Neural cell (in vitro differentiated cells): ENCODE measurements at regions not wholly inside any gene's neighbourhood (a gene's known extent, or its start where the extent isn't known, plus 50 kb on each side); places are given as distances from the start of the nearest gene placed in this dataset.

Source experiments
- H2AFZ ChIP-seq: fragments of 200-600, 300-800 bp; sonication (generic), shearing (Covaris generic); 2 replicates; pipeline ENCODE4 v1.6.0; 2014; ENCODE audit warnings: low read depth, mild to moderate bottlenecking, antibody characterized with exemption, low read length, moderate library complexity
- H3F3A ChIP-seq: fragments of 200-600 bp; shearing (Covaris generic); 2 replicates; pipeline ENCODE4 v1.6.1; 2016; ENCODE audit warnings: mild to moderate bottlenecking, moderate library complexity, mixed read lengths, antibody characterized with exemption, low read length; ENCODE audit not compliant: insufficient read depth, poor library complexity, severe bottlenecking
- H3K27ac ChIP-seq: fragments of 200-600, 300-800 bp; sonication (generic), shearing (Covaris generic); 2 replicates; pipeline ENCODE4 v1.5.1; 2014; ENCODE audit warnings: mild to moderate bottlenecking, low read length, moderate library complexity
- H3K27me3 ChIP-seq: fragments of 300-800, 200-600 bp; sonication (generic), shearing (Covaris generic); 2 replicates; pipeline ENCODE4 v1.6.0; 2014; ENCODE audit warnings: mild to moderate bottlenecking, low read depth, low read length, moderate library complexity; ENCODE audit not compliant: insufficient read depth
- H3K36me3 ChIP-seq: fragments of 300-800, 200-600 bp; sonication (generic), shearing (Covaris generic); 2 replicates; pipeline ENCODE4 v1.5.1; 2014; ENCODE audit warnings: mild to moderate bottlenecking, antibody characterized with exemption, low read length, moderate library complexity; ENCODE audit not compliant: insufficient read depth
- H3K4me2 ChIP-seq: fragments of 300-800, 200-600 bp; sonication (generic), shearing (Covaris generic); 2 replicates; pipeline ENCODE4 v1.6.0; 2014; ENCODE audit warnings: mild to moderate bottlenecking, low read length
- H3K4me3 ChIP-seq: fragments of 300-800, 200-600 bp; sonication (generic), shearing (Covaris generic); 2 replicates; pipeline ENCODE4 v1.5.1; 2014; ENCODE audit warnings: mild to moderate bottlenecking, low read length, moderate library complexity
- H3K79me2 ChIP-seq: fragments of 200-600 bp; shearing (Covaris generic); replicated peaks from 2 replicates; pipeline ENCODE4 v1.6.0; 2014; ENCODE audit warnings: mild to moderate bottlenecking, low read length, moderate library complexity; ENCODE audit not compliant: insufficient read depth
- H3K9ac ChIP-seq: fragments of 300-800, 200-600 bp; sonication (generic), shearing (Covaris generic); 2 replicates; pipeline ENCODE4 v1.6.1; 2016; ENCODE audit warnings: mild to moderate bottlenecking, low read length, mixed read lengths
- H3K9me2 ChIP-seq: fragments of 200-600 bp; shearing (Covaris generic); 2 replicates; pipeline ENCODE4 v1.6.1; 2016; ENCODE audit warnings: mild to moderate bottlenecking, low read length, mixed read lengths; ENCODE audit not compliant: insufficient read depth
- H3K9me3 ChIP-seq: fragments of 200-600, 300-800 bp; sonication (generic), shearing (Covaris generic); 2 replicates; pipeline ENCODE4 v1.6.1; 2016; ENCODE audit warnings: mild to moderate bottlenecking, mixed run types, low read length, moderate library complexity, mixed read lengths
- H4K20me1 ChIP-seq: fragments of 200-600 bp; shearing (Covaris generic); 2 replicates; pipeline ENCODE4 v1.6.1; 2016; ENCODE audit warnings: mild to moderate bottlenecking, mixed run types; ENCODE audit not compliant: insufficient read depth
- EP300 ChIP-seq: fragments of 450-650 bp; conservative IDR thresholded peaks from 2 replicates; pipeline ENCODE4 v1.6.1; 2014; ENCODE audit warnings: antibody characterized with exemption, mild to moderate bottlenecking, moderate library complexity; ENCODE audit not compliant: poor library complexity, severe bottlenecking
- EZH2 ChIP-seq: fragments of 200-600, 300-800 bp; shearing (Covaris generic), sonication (generic); IDR thresholded peaks from 2 replicates; pipeline ENCODE4 v1.6.1; 2014; ENCODE audit warnings: antibody characterized with exemption, low read length, borderline replicate concordance, mild to moderate bottlenecking; ENCODE audit not compliant: insufficient read depth, poor library complexity, severe bottlenecking
- MXI1 ChIP-seq: fragments of 450-650 bp; conservative IDR thresholded peaks from 2 replicates; pipeline ENCODE4 v1.6.1; 2014; ENCODE audit warnings: antibody characterized with exemption, mild to moderate bottlenecking; ENCODE audit not compliant: poor library complexity, severe bottlenecking
- POLR2AphosphoS5 ChIP-seq: IDR thresholded peaks from 2 replicates; pipeline ENCODE4 v1.6.1; 2012
- RAD21 ChIP-seq: fragments of 450-650 bp; conservative IDR thresholded peaks from 2 replicates; pipeline ENCODE4 v1.6.1; 2014; ENCODE audit warnings: antibody characterized with exemption, mild to moderate bottlenecking, moderate library complexity
- SMC3 ChIP-seq: fragments of 450-650 bp; conservative IDR thresholded peaks from 2 replicates; pipeline ENCODE4 v1.6.1; 2014; ENCODE audit warnings: antibody characterized with exemption, mild to moderate bottlenecking, moderate library complexity; ENCODE audit not compliant: poor library complexity
- TAF1 ChIP-seq: IDR thresholded peaks from 2 replicates; pipeline ENCODE4 v1.6.1; 2012; ENCODE audit warnings: low read depth
- TF ChIP-seq, protein P1 (sequence below): fragments of 450-650 bp; IDR thresholded peaks from 2 replicates; pipeline ENCODE4 v1.5.1; 2014; ENCODE audit warnings: antibody characterized with exemption, mild to moderate bottlenecking, moderate library complexity; ENCODE audit not compliant: poor library complexity, severe bottlenecking
- TF ChIP-seq, protein P2 (sequence below): IDR thresholded peaks from 2 replicates; pipeline ENCODE4 v1.6.1; 2012; ENCODE audit warnings: borderline replicate concordance

DNA sequence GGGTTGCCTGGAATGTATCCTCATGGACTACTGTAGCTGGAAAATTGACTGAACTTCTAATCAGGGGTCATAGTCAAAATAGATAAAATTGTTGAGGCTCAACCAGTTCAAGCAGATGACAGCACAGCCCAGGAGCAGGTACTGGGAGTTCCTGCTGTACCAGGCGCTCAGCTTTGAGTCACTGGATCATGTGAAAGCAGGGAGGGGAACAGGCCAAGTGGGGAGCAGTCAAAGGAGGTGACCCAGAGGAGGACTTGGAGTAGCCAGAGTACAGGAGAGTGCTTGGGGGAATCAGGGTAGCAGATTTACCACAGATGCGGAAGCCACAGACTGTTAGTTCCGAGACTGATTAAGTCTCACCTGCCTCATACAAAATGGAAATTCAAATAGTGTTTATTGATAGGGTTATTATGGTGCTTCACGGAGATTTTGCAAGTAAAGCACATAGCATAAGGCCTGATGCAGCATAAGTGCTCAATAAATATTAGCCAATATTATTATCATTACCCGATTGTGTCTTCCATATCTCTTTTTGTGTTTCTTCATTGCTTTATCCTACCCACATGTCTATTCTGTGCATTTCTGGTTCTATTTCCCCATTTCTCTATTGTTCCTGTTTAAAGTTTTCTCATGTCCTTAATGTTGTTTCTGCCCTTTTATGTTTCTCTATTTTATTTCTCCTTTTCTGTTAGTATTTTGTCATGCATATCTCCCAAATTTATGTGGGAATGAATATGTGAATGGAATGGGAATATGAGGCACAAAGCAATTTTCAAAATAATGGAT is 369.2 kb upstream of the MCTP2 start:
- Histone ChIP-seq H2AFZ (no peak overlapping the region), H3K9ac (no peak overlapping the region), H3K9me3 (no peaks in the 10 kb centered on the region), H3F3A (no peaks in the 10 kb centered on the region), H3K9me2 (no peaks in the 10 kb centered on the region), H3K36me3 (no peaks in the 10 kb centered on the region), H3K4me3 (no peak overlapping the region), H4K20me1 (no peaks in the 10 kb centered on the region), H3K27ac (no peak overlapping the region), H3K79me2 (no peaks in the 10 kb centered on the region), H3K27me3 (no peaks in the 10 kb centered on the region), H3K4me2 (no peak overlapping the region)
- TF ChIP-seq EZH2, result no peak
- no peak for TF ChIP-seq SMC3
- no peak for TF ChIP-seq TAF1
- TF ChIP-seq, protein P1, sequence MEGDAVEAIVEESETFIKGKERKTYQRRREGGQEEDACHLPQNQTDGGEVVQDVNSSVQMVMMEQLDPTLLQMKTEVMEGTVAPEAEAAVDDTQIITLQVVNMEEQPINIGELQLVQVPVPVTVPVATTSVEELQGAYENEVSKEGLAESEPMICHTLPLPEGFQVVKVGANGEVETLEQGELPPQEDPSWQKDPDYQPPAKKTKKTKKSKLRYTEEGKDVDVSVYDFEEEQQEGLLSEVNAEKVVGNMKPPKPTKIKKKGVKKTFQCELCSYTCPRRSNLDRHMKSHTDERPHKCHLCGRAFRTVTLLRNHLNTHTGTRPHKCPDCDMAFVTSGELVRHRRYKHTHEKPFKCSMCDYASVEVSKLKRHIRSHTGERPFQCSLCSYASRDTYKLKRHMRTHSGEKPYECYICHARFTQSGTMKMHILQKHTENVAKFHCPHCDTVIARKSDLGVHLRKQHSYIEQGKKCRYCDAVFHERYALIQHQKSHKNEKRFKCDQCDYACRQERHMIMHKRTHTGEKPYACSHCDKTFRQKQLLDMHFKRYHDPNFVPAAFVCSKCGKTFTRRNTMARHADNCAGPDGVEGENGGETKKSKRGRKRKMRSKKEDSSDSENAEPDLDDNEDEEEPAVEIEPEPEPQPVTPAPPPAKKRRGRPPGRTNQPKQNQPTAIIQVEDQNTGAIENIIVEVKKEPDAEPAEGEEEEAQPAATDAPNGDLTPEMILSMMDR, result no peak
- TF ChIP-seq EP300, result no peak
- TF ChIP-seq MXI1, result no peak
- TF ChIP-seq RAD21, result no peak
- no peak for TF ChIP-seq POLR2AphosphoS5
- TF ChIP-seq, protein P2, sequence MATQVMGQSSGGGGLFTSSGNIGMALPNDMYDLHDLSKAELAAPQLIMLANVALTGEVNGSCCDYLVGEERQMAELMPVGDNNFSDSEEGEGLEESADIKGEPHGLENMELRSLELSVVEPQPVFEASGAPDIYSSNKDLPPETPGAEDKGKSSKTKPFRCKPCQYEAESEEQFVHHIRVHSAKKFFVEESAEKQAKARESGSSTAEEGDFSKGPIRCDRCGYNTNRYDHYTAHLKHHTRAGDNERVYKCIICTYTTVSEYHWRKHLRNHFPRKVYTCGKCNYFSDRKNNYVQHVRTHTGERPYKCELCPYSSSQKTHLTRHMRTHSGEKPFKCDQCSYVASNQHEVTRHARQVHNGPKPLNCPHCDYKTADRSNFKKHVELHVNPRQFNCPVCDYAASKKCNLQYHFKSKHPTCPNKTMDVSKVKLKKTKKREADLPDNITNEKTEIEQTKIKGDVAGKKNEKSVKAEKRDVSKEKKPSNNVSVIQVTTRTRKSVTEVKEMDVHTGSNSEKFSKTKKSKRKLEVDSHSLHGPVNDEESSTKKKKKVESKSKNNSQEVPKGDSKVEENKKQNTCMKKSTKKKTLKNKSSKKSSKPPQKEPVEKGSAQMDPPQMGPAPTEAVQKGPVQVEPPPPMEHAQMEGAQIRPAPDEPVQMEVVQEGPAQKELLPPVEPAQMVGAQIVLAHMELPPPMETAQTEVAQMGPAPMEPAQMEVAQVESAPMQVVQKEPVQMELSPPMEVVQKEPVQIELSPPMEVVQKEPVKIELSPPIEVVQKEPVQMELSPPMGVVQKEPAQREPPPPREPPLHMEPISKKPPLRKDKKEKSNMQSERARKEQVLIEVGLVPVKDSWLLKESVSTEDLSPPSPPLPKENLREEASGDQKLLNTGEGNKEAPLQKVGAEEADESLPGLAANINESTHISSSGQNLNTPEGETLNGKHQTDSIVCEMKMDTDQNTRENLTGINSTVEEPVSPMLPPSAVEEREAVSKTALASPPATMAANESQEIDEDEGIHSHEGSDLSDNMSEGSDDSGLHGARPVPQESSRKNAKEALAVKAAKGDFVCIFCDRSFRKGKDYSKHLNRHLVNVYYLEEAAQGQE, result no peak

DNA sequence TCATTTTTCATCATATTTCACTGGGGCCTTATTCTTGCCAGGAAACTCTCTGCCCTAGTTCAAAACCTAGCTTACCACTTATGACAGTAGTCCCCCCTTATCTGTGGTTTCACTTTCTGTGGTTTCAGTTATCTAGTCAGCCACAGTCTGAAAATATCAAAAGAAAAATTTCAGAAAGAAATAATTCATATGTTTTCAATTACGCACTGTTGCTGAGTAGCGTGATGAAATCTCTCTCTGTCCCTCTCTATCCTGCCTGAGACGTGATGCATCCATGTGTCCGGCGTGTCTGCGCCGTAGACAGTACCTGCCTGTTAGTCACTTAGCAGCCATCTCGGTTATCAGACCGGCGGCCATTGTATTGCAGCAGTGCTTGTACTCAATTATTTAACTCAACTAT is 369.9 kb upstream of the MCTP2 start:
- Histone ChIP-seq H3K4me2 (no peak overlapping the region), H2AFZ (no peak overlapping the region), H3K79me2 (no peaks in the 10 kb centered on the region), H3K27me3 (no peaks in the 10 kb centered on the region), H3K36me3 (no peaks in the 10 kb centered on the region), H3K4me3 (no peak overlapping the region), H3K9ac (no peak overlapping the region), H3K9me3 (no peaks in the 10 kb centered on the region), H3K27ac (no peak overlapping the region), H3K9me2 (no peaks in the 10 kb centered on the region), H3F3A (no peaks in the 10 kb centered on the region), H4K20me1 (no peaks in the 10 kb centered on the region)
- TF ChIP-seq EZH2 (no peak), POLR2AphosphoS5 (no peak), EP300 (no peak), MXI1 (no peak), SMC3 (no peak), RAD21 (no peak), TAF1 (no peak)
- TF ChIP-seq, protein P2, result no peak
- TF ChIP-seq, protein P1, result no peak
